COLO829 (cell line): ENCODE measurements at regions not wholly inside any gene's neighbourhood (a gene's known extent, or its start where the extent isn't known, plus 50 kb on each side); places are given as distances from the start of the nearest gene placed in this dataset.
A peak's percentile ranks its signal among the peaks of the same experiment; 100 is the strongest.

Experiments
- DNase-seq: peaks from one replicate; pipeline ENCODE4 v3.0.0; 2012; ENCODE audit warnings: low spot score

DNA sequence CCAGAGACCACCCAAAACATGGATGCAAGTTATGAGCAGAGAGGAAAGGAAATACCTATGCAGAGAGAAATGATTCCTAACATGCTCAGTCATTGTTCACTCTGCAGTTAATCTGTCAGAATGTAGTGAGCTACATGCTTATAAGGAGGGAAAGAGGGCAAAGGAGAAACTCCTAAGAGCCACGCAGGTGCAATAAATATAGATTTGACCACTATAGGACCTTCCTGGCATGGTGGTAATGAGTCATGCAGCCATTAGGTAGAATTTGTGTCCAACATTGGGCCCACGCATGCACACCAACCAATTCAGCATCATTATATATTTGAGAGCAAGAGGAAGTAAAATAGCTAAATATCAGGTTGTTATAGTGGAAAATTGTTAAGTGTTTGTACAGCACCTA is 699.9 kb downstream of the DSC3 start:
- DNase-seq: no peak

GRCh38 chr18:30334781-30335180 is 707.8 kb downstream of the DSC3 start:
- no peak for DNase-seq

DNA sequence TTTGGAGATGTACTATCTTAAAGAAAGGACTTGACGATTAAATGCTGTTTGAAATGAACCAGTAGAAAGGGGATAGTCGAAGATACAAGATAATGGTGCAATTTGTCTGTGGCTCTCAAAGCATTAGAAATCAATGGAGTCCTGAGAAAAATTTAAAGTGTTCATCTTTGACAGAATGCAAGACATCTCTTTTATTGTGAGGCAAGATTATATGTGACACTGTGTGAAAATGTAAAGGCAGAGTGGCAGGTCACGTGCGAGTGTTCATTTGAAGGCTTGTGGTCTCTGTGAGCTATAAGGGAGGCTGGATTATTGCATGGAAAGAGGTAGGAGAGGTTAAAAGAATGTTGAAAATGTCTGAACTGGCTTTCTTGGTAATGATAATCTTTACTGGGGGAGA is 709.2 kb downstream of the DSC3 start:
- DNase-seq: no peak

- DNase-seq: no peak
These were observed 713.7 kb downstream of the DSC3 start for GRCh38 chr18:30328839-30329238.

GRCh38 chr18:30302181-30302580 is 740.4 kb downstream of the DSC3 start:
- no peak for DNase-seq

DNA sequence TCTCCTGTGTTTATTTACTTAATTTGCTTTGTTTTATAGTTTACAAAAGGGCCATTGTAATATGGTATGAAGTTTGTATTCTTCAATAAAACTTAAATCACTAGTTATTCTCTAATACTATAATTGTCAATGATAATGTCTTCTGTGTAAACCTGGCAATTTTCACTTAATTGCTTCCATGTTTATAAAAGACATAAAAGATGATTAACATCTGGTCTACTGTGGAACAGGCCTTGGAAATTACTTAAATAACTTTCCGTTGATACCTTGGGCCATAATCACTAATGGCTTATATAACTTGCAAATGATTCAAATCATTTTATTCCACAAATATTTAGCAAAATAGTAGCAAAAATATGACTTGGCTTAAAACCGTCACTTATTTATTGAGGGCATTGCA is 743.8 kb downstream of the DSC3 start:
- no peak for DNase-seq

GRCh38 chr18:30288662-30289414 is 753.7 kb downstream of the DSC3 start:
- DNase-seq: no peak

DNA sequence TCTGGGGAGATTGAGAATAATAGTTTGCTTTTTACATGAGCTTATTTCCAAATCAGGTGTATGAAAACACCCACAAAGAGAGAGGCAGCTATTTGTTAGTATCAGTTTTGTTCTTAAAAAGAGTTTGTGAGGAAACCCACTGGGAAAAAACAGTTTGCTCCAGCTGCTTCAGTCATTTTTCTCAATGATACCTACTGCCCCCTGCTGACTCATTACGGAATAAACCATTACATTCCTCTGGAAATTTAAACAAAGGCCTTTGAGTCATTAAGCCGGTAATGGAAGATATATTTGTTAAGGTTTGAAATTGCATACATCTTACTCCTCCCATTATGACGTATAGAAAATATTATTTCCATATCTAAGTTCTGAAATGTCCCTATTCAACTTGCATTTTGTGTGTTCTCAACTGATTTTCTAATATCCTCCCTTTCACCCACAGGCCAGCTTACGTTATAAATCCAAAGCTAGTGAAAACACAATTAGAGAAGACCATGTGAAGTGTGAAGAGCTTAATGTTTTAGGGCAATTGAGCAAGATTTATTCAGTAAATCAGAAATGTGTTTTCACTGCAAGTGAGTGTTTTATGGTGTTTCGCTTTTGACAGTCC is 761.6 kb downstream of the DSC3 start:
- DNase-seq: no peak

GRCh38 chr18:30280186-30280585 is 762.4 kb downstream of the DSC3 start:
- DNase-seq: no peak

DNA sequence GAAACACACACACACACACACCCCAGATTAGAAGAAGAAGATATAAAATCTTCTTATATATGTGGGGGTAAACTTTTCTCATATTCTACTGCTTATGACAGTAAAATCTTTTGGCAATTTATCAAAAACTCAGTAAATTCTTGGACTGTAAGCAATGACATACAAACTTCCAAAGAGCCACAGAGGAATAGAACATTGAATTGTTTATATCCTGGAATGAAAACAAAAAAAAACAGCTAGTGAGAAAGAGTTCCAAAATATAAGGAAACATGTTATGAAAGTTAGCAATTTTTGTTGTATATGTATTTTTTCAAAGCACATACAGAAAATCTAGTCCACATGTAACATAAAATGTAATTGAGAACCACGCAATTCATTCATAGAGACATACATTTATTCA is 764.9 kb downstream of the DSC3 start:
- DNase-seq: no peak

GRCh38 chr18:30271716-30272115 is 770.8 kb downstream of the DSC3 start:
- DNase-seq: no peak

DNA sequence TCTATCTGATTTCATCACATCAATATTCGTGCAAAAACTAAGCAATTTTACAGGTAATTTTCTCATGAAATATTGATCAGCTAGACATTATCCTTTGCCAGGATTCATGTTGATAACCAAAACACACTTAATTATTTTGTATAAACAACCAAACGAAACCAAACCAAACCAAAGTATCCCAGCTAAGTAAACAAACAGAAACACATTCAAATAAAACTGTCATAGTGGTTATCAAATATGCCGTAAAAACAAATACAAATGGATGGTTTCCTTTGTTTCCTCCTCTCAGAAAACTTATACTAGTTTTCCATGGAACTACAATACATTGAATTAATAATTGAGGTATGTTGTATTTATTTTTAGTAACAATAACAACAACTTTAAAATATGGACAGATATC is 777.4 kb downstream of the DSC3 start:
- no peak for DNase-seq

- no peak for DNase-seq
These were observed 788.2 kb downstream of the DSC3 start for GRCh38 chr18:30254331-30254730.

GRCh38 chr18:30248056-30248455 is 794.5 kb downstream of the DSC3 start:
- DNase-seq: no peak

DNA sequence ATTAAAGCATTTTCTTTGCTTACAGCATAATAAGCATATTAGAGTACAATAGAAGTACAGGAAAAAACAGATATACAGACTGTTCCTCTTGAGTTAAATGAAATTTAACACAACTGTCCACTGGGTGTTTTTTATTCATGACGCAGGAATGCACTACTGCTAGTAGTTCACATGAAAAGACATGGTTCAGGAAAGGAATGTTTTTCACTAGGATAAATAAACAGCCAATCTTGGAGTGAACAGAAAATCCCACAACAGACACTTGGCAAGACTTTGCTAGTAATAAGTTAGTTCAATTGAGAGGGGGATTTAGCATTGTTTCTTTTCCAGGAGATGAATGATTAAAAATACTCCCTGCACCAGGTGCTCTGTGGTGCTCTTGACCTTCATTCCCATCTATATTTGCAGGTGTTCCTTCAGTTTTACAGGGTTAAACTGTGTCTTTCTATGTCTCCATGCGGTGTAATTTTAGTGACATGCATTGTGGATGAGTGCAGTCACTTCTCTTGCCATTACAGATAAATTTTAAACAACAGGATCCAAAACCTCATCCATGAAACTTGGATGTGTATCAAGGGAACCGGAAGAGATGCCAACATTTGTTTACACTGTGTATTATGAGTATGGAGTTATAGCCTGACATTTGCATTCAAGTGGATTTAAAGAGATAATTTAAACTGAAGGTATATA is 796.6 kb downstream of the DSC3 start:
- no peak for DNase-seq

- no peak for DNase-seq
These were observed 807.8 kb downstream of the DSC3 start for GRCh38 chr18:30234755-30235154.

GRCh38 chr18:30211112-30211511 is 831.4 kb downstream of the DSC3 start:
- no peak for DNase-seq

GRCh38 chr18:30208546-30208945 is 834.0 kb downstream of the DSC3 start:
- DNase-seq: no peak

- no peak for DNase-seq
These were observed 850.3 kb downstream of the DSC3 start for GRCh38 chr18:30192216-30192615.

DNA sequence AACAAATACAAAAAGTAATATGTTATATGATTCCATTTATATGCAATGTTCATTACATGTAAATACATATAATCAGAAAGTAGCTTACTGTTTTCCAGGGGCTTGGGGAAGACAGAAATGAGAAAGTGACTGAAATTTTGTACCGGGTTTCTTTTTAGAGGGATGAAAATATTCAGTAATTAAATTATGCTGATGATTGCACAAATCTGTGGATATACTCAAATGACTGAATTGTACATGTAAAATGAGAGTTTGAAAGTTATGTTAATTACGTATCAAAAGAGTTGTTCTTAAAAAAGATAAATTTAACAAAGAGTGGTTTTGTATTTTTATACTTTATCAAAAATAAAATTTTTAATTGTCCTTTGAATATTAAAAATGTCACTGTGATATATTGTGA is 856.3 kb downstream of the DSC3 start:
- no peak for DNase-seq

GRCh38 chr18:30177056-30177455 is 865.5 kb downstream of the DSC3 start:
- DNase-seq: peak; percentile 1

DNA sequence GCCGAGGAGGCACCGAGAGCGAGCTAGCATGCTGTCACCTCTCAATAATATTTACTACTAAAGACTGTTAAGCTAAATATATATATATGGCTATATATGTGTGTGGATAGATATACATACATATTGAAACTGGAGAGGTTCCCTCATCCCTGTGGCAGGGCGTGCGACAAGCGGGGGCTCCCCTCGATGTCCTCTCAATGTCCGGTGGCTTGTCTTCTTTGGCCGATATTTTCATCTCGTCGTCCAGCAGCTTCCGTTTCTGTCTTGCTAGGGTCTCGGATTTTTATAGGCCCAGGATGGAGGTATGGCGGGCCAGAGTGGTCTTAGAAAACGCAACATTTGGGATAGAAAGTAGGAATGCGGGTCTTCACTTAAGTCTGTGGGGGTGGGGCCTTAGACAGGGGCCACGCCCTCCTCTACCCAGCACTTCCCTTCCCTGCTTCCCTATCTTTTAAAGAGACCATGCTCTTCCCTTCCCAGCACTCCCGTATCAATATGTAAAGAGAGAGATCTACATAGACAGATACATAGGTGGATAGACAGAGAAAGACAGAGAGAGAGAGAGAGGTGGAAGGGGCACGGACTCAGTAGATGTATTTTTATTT is 866.8 kb downstream of the DSC3 start:
- DNase-seq: peak; percentile 11

- no peak for DNase-seq
These were observed 867.4 kb downstream of the DSC3 start for GRCh38 chr18:30175061-30175574.
